HG03469 (cell line): ENCODE measurements at regions not wholly inside any gene's neighbourhood (a gene's known extent, or its start where the extent isn't known, plus 50 kb on each side); places are given as distances from the start of the nearest gene placed in this dataset.
"Not testable (repeated sequence)": the region's sequence is repeated elsewhere in the genome, so short reads cannot be mapped to it uniquely, and the experiment has no call there.

Experiments
- ATAC-seq: cut with Tn5 transposase; IDR thresholded peaks from one replicate; pipeline ENCODE4 v1.9.1; 2021; ENCODE audit warnings: mild to moderate bottlenecking, moderate library complexity, moderate number of reproducible peaks; ENCODE audit not compliant: unreplicated experiment

DNA sequence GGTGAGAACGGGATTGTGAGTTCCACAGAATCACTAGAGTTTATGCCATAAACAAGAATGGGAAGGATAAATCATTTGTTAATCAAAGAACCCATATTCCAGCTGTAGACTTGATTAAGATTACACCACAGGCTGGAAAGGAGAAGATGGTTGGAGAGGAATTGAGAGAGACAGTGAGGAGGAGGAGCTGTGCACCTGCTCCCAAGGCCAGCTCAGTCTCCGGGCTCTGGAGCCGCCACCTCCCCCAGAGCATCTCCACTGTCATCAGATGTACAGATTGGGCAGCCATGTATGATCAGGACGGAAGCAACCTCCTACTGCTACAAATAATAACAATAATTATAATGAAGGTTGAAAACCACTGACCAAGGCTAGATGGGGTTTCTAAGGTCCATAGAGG, 170.0 kb downstream of the MINAR1 start:
- no peak for ATAC-seq

DNA sequence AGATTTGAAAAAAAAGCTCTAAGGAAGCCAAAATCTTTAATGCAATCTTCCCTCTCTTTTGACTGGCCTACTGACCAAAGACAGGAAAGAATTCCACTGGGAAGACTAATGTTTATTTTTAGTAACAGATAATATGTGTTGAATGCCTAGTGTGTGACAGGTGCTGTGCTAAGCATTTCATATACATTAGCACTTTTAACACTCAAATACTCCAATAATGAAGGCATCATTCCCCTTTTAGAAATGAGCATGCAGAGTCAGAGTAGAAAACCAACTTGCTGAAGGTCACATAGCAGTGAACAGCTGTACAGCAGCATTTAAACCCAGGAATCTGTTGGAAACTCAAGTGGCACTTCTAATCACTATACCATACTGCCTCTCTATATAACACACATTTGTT, 170.6 kb downstream of the MINAR1 start:
- no peak for ATAC-seq

DNA sequence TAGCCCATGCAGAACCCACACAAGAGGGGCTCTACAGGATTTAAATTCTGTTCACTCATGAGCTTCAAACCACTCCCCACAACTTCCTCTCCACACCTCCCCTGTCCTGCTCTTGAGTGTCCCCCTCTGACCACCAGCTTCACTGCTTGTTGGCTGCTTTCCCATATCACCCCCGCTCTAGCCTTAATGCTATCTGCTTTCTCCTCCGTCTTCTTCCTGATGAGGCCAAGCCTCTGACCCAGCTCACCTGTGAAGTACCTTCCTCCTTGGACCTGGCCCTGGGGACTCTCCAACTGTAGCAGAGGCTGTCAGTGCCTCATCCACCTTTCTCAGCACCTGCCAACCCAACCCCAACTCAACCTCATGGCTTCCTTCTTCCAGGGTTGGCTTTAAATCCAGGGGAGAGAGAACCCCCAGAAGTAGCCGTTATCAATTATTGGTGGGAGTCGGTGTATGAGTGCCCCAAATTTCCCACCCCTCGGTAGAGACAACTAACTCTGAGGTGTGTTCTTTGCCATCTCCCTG, 174.8 kb downstream of the MINAR1 start:
- ATAC-seq: no peak

DNA sequence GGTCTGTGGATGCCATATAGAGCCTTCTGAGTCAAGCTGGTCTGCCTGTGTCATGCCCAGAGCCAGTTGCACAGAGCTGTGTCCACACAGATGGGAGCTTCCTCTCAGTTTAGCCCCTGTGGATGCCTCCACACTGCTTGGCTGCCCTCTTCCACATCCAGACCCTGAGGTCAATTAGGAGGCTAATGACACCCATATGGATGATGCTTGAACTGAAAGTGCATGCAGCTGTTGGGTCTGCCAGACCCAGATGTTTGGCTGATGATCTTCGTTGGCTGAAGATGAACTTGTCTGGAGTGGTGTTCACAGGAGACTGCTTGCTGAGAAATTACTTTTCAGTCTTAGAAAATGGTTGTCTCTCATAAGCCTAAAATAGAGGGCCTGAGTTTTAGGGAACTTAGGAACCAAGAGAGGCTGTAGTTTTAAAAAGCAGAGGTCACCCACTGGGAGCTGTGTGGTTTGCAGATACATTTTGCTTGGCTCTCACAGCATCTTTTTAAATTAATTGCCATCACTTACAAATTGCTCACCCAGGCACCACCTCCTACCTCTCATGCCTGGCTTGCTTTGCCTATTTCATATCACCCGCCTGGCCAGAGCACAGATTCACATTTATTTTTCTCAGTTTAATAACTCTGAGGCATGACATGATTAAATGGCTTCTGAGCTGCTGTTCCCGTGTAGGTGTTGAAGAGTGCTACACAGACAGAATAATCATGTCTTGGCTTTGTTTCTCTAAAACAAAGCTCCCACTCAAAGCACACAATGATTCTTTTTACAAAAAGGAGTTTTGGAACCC, 176.1 kb downstream of the MINAR1 start:
- ATAC-seq: no peak

DNA sequence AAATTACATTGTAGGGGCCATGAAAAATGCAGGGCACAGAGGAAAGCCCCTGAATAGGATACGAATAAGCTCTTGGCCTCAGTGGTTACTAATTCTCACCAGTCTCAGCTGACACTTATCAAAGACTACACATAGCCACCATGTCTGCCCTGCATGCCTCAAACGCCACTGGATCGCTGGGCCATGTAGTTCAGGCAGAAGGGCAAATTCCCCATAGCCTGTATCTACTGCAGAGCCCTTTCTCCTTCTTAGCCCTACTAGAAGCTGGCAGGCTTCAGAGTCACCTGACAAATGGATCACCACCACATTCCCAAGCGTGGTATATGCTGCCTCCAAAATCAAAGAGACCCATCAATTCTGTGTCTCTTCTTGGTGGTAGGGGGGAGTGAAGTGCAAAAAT, 177.4 kb downstream of the MINAR1 start:
- ATAC-seq: no peak

DNA sequence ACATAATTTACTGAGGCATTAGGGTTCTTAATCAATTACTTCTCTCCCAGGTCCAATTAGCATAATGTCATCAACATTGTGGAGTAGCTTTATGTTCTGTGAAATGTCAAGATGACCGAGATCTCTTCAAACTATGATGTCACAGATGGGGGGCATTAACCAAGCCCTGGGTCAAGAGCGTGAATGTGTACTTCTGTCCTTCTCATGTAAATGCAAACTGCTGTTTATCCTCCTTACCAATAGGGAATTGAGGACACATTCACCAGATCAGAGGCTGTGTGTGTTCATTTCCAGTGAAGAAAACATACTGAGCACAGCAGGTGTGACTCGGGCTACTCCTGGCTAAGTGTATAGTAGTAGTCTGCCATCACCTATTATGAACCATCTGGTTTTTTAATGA, 177.9 kb downstream of the MINAR1 start:
- no peak for ATAC-seq

DNA sequence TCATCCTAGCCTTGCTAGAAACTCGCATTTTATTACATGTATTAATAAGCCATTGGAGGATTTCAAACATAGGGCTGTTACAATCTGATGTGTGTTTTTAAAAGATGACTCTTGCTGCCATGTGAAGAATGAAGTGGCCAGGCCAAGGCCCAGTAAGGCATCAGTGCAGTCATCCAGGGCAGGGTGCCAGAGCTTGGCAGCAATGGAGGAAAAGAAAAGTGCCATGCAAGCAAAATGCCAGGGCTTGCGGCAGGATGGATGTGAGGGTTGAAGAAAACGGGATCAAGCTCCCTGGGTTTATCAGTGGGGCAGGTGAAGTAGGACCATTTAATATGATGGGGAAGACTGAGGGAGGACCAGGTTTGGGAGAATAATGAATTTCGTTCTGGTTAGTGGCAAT, 183.6 kb downstream of the MINAR1 start:
- no peak for ATAC-seq

DNA sequence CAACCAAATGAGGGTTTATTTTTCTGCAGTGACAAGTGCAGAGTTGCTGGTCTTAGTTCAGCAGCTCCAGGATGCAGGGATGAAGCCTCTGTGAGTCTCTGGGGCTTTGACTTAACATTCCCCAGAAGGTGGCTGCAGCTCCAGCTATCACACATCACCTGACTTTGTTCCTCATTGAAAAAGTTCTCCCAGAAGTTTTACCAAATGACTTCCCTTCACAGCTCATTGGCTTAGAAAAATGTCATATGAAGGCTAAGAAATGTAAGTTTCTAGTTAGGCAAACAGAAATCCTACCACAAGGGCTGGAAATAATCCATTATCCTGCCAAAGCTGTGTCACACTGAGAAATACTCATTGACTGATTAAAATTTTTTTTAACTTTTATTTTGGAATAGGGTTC, 184.9 kb downstream of the MINAR1 start:
- ATAC-seq: no peak

DNA sequence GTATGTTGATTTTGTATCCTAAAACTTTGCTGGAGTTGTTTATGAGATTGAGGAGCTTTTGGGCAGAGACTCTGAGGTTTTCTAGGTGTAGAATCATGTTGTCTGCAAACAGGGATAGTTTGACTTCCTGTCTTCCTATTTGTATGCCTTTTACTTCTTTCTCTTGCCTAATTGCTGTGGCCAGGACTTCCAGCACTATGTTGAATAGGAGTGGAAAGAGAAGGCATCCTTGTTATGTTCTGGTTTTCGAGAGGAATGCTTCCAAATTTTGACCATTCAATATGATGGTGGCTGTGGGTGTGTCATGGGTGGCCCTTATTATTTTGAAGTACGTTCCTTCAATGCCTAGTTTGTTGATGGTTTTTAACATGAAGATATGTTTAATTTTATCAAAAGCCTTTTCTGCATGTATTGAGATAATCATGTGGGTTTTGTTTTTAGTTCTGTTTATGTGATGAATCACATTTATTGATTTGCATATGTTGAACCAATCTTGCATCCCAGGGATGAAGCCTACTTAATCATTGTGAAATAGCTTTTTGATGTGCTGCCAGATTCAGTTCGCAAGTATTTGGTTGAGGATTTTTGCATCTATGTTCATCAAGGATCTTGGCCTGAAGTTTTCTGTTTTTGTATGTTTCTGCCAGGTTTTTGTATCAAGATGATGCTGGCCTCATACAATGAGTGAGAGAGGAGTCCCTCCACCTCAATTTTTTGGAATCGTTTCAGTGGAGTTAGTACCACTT, 188.1 kb downstream of the MINAR1 start:
- ATAC-seq: no peak

DNA sequence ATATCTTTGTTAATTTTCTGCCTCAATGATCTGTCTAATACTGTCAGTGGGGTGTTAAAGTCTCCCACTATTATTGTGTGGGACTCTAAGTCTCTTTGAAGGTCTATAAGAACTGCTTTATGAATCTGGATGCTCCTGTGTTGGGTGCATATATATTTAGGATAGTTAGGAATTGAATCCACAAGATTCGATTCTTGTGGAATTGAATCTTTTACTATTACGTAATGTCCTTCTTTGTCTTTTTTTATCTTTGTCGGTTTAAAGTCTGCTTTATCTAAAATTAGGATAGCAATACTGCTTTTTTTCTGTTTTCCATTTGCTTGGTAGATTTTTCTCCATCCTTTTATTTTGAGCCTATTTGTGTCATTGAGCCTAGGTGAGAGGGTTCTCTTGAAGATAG, 189.7 kb downstream of the MINAR1 start:
- ATAC-seq: not testable (repeated sequence)

DNA sequence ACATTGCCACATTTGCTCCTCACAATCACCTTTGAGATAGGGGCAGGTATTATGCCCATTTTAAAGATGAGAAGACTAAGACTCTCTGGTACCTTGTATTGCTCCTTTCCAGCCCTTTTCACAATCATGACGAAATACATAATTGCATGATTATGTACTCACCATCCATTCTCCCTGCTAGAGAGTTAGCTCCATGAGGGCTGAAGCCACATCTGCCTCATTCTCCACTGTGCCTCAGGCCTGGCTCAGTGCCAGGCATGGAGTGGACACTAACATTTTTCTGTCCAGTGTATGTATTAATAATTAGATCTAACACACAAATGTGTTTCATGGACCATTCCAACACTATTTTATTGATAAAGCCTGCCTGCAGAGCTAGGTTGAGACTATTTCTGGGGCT, 191.4 kb downstream of the MINAR1 start:
- ATAC-seq: no peak

DNA sequence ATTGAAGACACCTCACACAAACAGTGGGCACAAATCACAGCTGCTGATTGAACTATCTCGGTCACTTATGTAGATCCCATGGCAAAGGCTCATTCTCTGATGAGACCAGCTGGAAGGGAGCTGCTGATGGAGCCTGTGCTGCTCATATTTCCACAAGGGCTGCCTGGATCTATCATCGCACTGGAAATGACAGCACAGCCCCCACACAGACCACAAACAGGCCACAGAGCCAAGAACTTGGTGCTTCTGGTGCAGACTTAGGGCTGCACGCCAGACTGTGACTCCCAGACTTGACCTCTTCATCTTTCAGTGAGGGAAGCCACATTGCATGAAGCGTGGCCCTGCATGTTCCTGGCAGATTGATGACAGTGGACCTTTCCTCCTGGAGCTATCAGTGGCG, 197.6 kb downstream of the MINAR1 start:
- ATAC-seq: no peak

DNA sequence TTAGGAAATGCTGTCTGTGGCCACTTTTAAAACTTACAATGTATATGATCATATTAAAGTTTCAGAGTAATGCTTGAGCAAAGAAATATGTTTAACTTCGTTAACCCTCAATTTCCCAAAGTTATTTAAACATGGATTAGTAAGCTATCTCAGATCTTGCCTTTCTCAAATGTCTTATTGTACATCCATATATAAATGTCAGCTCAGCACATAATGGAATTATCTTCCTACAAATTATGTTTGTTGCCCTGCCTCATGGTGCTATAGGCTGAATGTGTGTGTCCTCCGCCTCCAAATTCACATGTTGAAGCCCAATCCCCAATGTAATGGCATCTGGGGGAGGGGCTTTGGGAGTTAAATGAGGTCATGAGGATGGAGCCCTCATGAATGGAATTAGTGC, 200.3 kb downstream of the MINAR1 start:
- no peak for ATAC-seq

DNA sequence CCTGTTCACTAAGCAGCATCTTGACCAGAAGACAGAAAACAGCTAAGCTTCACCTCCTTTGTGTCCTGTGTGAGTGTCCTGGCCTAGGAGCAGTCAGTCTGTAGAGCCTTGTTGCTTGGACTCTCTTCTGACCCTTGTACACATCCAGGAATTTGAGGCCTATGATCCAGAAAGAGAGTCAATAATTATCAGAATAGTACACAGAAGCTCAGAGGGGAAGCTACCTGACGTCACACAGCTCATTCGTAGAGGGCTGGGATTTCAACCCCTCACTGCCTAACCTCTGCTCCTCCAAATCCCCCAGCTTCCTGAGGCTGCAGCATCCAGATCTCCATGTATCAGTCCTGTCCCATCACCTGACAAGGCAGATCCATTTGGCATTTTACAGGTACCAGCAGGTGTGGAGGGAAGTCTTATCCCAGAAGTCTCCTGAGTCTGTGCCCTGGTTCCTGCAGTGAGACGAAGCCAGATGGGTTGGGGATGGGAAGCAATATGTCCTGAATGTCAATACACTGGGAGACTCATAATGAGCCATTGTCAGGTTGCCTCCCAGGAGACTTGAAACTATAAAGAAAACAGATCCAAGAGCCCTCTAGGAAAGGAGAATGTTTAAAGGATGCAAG, 203.1 kb downstream of the MINAR1 start:
- ATAC-seq: no peak

DNA sequence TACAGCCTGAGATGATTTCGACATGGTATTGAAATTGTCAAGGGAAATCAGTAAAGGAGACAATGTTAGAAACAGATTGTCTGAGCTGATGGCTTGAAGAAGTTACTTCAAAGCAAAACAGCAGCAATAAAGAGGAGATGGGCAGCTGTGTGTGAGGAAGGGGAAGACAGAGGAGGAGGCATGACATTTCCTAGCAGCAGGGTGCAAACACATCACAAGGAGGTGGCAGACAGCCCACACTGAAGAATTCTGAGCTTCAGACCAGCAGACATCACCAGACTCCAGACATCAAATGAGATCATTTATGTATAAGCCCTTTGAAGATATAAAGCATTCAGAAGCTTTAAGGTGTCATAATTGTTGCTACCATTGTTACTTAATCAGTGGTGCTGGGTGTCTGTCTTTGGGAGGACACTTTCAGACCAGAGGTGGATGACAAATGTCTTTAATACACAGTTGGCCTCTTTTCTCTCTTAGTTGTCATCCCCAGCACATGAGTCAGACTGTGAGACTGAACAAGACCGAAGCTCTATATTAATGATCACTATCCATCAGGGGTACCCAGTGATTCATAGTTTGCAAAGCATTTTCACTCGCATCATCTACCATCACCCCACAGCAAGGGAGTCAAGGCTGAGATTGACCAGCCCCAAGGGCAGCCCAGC, 203.9 kb downstream of the MINAR1 start:
- ATAC-seq: no peak

DNA sequence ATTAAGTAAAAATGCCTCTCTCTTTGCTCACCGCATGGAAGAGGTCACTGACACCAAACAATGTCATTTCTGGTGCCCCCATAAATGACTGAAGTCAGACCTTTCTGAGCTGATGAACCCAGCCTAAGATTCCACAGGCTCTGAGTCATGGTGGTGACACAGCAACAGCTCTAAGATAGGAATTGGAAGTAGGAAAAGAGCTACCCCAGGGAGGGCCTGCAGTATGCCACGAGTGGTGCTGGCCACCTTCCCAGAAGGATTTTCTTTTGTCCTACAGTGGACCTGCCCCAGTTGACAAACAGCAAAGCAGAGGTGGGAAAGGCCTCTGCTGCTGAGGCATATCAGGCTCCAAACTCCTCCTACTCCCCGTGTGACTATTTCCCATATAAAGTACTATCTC, 208.1 kb downstream of the MINAR1 start:
- ATAC-seq: no peak

DNA sequence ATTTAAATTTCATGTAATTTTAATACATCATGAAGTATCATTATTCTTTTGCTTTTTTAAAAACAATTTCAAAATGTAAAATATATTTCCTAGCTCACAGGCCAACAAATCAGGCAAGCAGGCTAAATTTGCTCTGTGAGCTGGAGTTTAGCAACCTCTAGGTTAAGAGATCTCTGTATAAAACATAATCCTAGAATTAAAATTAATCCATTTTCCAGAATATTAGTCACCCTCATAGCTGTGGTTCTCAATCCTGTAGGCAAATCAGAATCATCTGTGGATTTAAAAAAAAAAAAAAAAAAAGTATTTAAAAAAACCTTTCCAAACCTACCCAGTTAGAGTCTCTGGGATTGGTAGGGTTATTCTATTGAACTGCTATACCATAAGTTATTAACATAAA, 209.7 kb downstream of the MINAR1 start:
- no peak for ATAC-seq

DNA sequence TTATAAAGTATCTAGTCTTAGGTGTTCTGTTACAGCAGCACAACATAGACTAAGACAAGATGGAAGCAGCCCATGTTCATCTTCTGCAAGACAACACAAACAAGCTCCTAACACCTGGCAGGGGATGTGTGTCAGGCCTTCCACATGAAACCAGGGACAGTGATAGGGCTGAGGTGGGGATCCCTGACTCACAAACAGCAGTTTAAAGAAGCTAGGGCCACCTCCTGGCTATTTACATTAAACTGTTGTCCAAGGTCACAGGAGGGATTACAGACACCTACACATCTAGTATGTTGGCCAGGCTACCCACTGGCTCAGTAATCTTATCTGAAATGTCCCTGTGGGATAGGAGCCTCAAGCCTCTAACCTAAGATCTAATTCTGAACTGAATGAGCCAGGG, 211.3 kb downstream of the MINAR1 start:
- ATAC-seq: no peak

DNA sequence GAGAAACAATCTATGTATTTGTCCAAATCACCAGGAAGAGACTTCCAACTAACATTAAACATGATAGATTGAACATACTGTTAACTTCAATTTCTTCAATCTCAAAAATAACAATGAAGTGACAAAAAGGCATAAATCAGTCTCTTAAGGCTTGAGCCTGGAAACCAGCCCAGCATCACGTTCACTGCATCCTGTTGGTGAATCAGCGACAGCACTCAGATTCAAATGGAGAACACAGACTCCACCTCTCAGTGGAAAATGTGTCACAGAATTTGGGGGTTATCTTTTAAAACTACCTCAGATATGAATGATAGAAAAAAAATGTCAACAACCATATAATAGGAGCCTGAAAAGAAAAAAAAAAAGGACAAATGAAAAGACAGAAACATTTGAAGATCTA, 212.0 kb downstream of the MINAR1 start:
- ATAC-seq: no peak

DNA sequence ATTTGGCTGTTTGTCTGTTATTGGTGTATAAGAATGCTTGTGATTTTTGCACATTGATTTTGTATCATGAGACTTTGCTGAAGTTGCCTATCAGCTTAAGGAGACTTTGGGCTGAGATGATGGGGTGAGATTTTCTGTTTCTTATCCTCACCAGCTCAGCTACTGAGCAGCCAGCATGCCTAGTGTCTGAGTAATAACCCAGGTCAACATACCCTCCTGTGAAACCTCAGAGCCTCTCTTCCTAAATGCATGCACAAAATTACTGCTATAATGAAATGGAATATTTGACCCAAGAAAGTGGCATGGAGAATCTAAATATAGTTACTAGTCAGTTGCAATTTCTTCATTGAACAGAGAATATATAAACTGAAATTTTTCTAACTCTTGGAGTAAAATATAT, 220.8 kb downstream of the MINAR1 start:
- ATAC-seq: not testable (repeated sequence)

DNA sequence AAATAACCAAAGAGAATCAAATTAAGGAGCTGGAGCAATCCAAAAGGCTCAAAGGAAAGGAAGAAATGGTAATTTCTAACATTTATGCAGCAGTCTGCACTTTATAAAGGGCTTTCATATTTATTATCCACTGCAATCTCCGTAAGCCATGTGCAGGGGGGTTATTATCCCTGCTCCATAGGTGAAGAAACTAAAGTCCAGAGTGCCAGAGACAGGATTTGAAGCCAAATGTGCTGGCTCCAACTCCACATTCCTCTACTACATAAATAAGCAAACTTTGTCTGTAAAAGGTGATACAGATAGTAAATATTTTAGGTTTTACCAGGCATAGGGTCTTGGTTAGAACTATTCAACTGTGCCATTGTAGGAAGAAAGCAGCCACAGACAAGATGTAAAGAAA, 221.4 kb downstream of the MINAR1 start:
- no peak for ATAC-seq
